Activated naive CD8-positive, alpha-beta T cell treated with anti-CD3 and anti-CD28 coated beads, Interleukin-2, amount 50 U/mL, for 24 hours (primary cell): ENCODE measurements at regions not wholly inside any gene's neighbourhood (a gene's known extent, or its start where the extent isn't known, plus 50 kb on each side); places are given as distances from the start of the nearest gene placed in this dataset.
"Not testable (repeated sequence)": the region's sequence is repeated elsewhere in the genome, so short reads cannot be mapped to it uniquely, and the experiment has no call there.

Source experiments
- ATAC-seq: fragments of 150-1000 bp; cut with Tn5 transposase; one replicate; pipeline ENCODE4 v1.10.0; 2021
- DNase-seq: peaks from one replicate; pipeline ENCODE4 v3.0.0; 2021
- H3K27ac Mint-ChIP-seq: one replicate; pipeline ENCODE4 v1.8.0; 2021; ENCODE audit warnings: mild to moderate bottlenecking, mixed read lengths
- H3K27me3 Mint-ChIP-seq: one replicate; pipeline ENCODE4 v1.8.0; 2021; ENCODE audit warnings: mixed read lengths
- H3K36me3 Mint-ChIP-seq: one replicate; pipeline ENCODE4 v1.8.0; 2021; ENCODE audit warnings: low read depth, mixed read lengths
- H3K4me1 Mint-ChIP-seq: one replicate; pipeline ENCODE4 v1.8.0; 2021; ENCODE audit warnings: mixed read lengths
- H3K4me3 Mint-ChIP-seq: one replicate; pipeline ENCODE4 v1.8.0; 2021; ENCODE audit warnings: mild to moderate bottlenecking, moderate library complexity, mixed read lengths
- H3K9me3 Mint-ChIP-seq: one replicate; pipeline ENCODE4 v1.8.0; 2021; ENCODE audit warnings: mixed read lengths

- Mint-ChIP-seq H3K9me3 (no peaks in the 10 kb centered on the region), H3K27ac (no peak overlapping the region)
Observed at GRCh38 chrX:110944311-110944750, 148.7 kb upstream of the CHRDL1 start.

GRCh38 chrX:110941906-110942305 is 146.3 kb upstream of the CHRDL1 start:
- Mint-ChIP-seq H3K4me3 (no peak overlapping the region), H3K27me3 (peaks cover 15% of the 10 kb centered on the region), H3K27ac (no peak overlapping the region), H3K36me3 (no peaks in the 10 kb centered on the region), H3K4me1 (no peaks in the 10 kb centered on the region), H3K9me3 (no peaks in the 10 kb centered on the region)
- ATAC-seq: no peak
- DNase-seq: no peak

More at GRCh38 chrX:110944311-110944750, 148.7 kb upstream of the CHRDL1 start:
- no peaks in the 10 kb centered on the region for H3K36me3 Mint-ChIP-seq
- H3K4me3 Mint-ChIP-seq: no peak overlapping the region
- no peak for DNase-seq
- no peaks in the 10 kb centered on the region for H3K4me1 Mint-ChIP-seq
- ATAC-seq: no peak
- H3K27me3 Mint-ChIP-seq: peaks cover 15% of the 10 kb centered on the region

GRCh38 chrX:110938977-110939732 is 143.5 kb upstream of the CHRDL1 start:
- Mint-ChIP-seq H3K27me3 (peaks cover 7% of the 10 kb centered on the region), H3K27ac (no peak overlapping the region), H3K9me3 (no peaks in the 10 kb centered on the region)

DNA sequence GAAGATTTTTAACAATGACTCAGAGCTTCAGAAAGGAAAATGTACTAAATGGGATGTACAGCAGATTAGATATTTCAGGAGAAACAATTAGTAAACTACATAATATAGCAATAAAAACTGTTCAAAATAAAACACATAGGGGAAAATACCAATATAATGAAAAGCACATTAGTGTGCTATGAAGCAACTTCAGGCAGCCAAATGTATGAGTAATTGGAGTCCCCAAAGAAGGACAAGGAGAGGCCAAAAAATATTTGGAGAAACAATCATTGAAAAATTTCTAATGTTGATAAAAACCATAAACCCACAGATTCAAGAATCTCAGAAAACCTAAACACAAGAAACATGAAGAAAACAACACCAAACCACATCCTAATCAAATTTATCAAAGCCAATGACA is 129.3 kb upstream of the CHRDL1 start:
- Mint-ChIP-seq H3K36me3 (no peaks in the 10 kb centered on the region), H3K27ac (no peak overlapping the region), H3K9me3 (no peaks in the 10 kb centered on the region), H3K4me1 (no peaks in the 10 kb centered on the region), H3K4me3 (no peak overlapping the region), H3K27me3 (no peaks in the 10 kb centered on the region)
- ATAC-seq (no peak), DNase-seq (no peak)

More at GRCh38 chrX:110938977-110939732, 143.5 kb upstream of the CHRDL1 start:
- Mint-ChIP-seq H3K36me3 (no peaks in the 10 kb centered on the region), H3K4me3 (no peak overlapping the region), H3K4me1 (no peaks in the 10 kb centered on the region)
- no peak for ATAC-seq
- no peak for DNase-seq

DNA sequence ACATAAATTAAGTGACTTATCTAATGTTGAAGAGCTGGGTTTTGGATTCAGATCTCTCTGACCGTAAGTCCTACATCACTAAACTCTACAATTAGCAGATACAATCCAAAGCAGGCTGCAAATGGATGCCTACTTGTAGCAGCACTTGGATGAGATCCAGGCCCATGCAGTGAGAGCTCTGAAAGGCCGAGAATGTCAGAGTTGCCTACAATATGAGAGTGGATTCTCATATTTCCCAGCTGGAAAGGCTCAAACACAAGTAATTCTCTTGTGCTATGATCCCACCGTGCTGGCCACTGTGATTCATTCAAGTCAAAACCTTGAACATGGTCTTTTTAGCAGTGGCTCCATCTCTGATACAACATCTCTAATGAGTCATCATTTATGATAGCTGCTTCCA is 125.4 kb upstream of the CHRDL1 start:
- H3K36me3 Mint-ChIP-seq: no peaks in the 10 kb centered on the region
- no peak overlapping the region for H3K4me3 Mint-ChIP-seq
- no peaks in the 10 kb centered on the region for H3K27me3 Mint-ChIP-seq
- H3K4me1 Mint-ChIP-seq: no peaks in the 10 kb centered on the region
- no peak for ATAC-seq
- no peak overlapping the region for H3K27ac Mint-ChIP-seq
- no peak for DNase-seq
- no peaks in the 10 kb centered on the region for H3K9me3 Mint-ChIP-seq

- H3K9me3 Mint-ChIP-seq: no peaks in the 10 kb centered on the region
- H3K4me3 Mint-ChIP-seq: no peak overlapping the region
- no peaks in the 10 kb centered on the region for H3K27me3 Mint-ChIP-seq
- H3K36me3 Mint-ChIP-seq: no peaks in the 10 kb centered on the region
- no peak overlapping the region for H3K27ac Mint-ChIP-seq
- H3K4me1 Mint-ChIP-seq: no peaks in the 10 kb centered on the region
- ATAC-seq: no peak
- DNase-seq: no peak
Observed at GRCh38 chrX:110915570-110915969, 120.0 kb upstream of the CHRDL1 start.

DNA sequence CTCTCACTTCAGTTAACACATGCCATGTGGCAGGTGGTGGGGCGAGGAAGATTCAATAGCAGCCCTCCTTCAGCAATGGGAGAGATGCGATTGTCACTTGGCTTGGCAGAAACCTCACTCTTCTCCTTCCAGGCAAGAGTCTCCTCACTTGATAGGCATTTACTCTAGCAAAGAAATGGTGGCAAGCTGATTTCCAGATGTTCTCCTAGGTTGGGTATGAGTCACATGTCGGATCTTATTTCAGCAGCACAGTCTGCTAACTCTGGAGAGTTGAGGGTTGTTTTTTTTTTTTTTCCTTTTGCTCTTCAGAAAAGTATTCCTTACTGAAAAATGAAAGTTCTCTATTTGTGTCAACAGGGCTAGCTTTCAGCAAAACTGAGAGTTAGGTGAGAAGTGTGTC is 119.5 kb upstream of the CHRDL1 start:
- Mint-ChIP-seq H3K27ac (no peak overlapping the region), H3K4me1 (no peaks in the 10 kb centered on the region), H3K4me3 (no peak overlapping the region), H3K36me3 (no peaks in the 10 kb centered on the region), H3K27me3 (no peaks in the 10 kb centered on the region), H3K9me3 (no peaks in the 10 kb centered on the region)
- ATAC-seq (no peak), DNase-seq (no peak)

DNA sequence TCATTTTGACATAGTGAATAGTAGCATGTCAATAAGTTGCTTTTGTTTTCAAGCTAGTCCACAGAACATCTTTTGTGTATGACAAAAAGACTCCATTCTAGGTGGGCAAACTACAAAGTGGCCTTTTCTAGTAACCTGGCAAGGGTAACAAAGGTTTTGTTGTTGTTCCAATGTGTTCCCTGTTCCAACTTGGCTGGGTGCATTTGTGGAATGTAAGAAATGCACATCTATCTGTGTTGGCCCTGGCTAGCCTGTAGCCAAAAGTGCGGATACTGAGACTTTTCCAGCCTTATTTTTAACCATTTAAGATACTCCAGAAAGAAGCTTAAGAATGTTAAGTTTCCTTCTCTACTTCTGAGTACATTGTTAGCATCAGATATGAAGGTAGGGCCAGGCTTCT is 118.7 kb upstream of the CHRDL1 start:
- Mint-ChIP-seq H3K27ac (no peak overlapping the region), H3K4me3 (no peak overlapping the region), H3K9me3 (no peaks in the 10 kb centered on the region), H3K4me1 (no peaks in the 10 kb centered on the region), H3K27me3 (no peaks in the 10 kb centered on the region), H3K36me3 (no peaks in the 10 kb centered on the region)
- ATAC-seq (no peak), DNase-seq (no peak)

DNA sequence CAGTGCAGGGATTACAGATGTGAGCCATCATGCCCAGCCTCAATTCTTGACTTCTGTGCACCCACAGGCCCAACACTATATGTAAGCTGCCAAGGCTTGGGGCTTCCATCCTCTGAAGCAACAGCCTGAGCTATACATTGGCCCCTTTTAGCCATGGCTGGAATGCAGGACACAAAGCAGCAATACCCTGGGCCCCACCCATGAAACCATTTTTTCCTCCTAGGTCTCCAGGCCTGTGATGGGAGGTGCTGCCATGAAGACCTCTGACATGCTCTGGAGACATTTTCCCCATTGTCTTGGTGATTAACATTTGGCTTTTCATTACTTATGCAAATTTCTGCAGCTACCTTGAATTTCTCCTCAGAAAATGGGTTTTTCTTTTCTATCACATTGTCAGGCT is 109.1 kb upstream of the CHRDL1 start:
- H3K9me3 Mint-ChIP-seq, H3K27me3 Mint-ChIP-seq, ATAC-seq, DNase-seq, H3K4me1 Mint-ChIP-seq, H3K27ac Mint-ChIP-seq, H3K36me3 Mint-ChIP-seq, H3K4me3 Mint-ChIP-seq: not testable (repeated sequence)

GRCh38 chrX:110881971-110882370 is 86.4 kb upstream of the CHRDL1 start:
- Mint-ChIP-seq H3K27me3 (no peaks in the 10 kb centered on the region), H3K4me3 (no peak overlapping the region), H3K4me1 (no peaks in the 10 kb centered on the region), H3K36me3 (no peaks in the 10 kb centered on the region), H3K27ac (no peak overlapping the region), H3K9me3 (peaks cover 23% of the 10 kb centered on the region)
- DNase-seq: no peak
- ATAC-seq: no peak

GRCh38 chrX:110877326-110877725 is 81.7 kb upstream of the CHRDL1 start:
- no peak overlapping the region for H3K4me3 Mint-ChIP-seq
- H3K36me3 Mint-ChIP-seq: no peaks in the 10 kb centered on the region
- H3K27me3 Mint-ChIP-seq: no peaks in the 10 kb centered on the region
- peaks cover 15% of the 10 kb centered on the region for H3K9me3 Mint-ChIP-seq
- H3K27ac Mint-ChIP-seq: no peak overlapping the region
- no peaks in the 10 kb centered on the region for H3K4me1 Mint-ChIP-seq
- no peak for ATAC-seq
- DNase-seq: no peak

DNA sequence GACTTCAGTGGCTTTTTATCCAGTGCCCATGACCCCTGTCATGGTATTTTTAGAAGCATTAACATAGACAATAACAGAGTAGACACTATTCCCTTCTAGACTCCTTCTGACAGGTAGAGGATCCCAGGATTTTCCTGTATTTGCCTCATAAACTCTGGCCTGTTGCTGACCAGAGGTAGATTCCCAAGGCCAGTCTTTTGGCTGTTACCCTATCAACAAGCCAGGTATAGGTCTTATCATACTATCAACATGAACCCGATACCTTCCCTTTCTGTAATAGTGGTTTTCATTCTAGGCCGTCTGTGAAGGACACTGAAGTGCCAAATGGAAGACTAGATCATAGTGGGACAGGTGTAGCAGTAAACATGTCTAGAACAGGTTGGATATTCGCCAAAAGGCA is 76.2 kb upstream of the CHRDL1 start:
- Mint-ChIP-seq H3K27ac (no peak overlapping the region), H3K36me3 (no peaks in the 10 kb centered on the region), H3K4me3 (no peak overlapping the region), H3K9me3 (no peaks in the 10 kb centered on the region), H3K27me3 (no peaks in the 10 kb centered on the region), H3K4me1 (no peaks in the 10 kb centered on the region)
- no peak for DNase-seq
- no peak for ATAC-seq

DNA sequence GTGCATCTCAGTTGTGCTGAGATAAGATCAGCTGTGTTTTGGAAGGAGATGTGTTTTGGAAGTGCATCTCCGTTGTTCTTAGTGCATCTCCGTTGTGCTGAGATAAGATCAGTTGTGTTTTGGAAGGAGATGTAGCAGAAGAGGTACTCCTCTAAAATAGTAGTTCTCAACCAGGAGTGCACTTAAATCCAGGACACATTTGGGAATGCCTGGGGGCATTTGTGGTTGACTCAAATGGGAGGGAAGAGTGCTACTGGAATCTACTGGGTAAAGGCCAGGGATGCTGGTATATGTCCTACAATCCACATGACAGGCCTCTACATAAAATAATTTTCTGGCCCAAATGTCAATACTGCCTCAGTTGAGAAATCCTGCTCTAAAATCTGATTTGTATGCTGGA is 70.8 kb upstream of the CHRDL1 start:
- Mint-ChIP-seq H3K4me3 (no peak overlapping the region), H3K27me3 (peaks cover 6% of the 10 kb centered on the region), H3K27ac (no peak overlapping the region), H3K36me3 (no peaks in the 10 kb centered on the region), H3K4me1 (no peaks in the 10 kb centered on the region), H3K9me3 (no peaks in the 10 kb centered on the region)
- ATAC-seq (no peak), DNase-seq (no peak)

GRCh38 chrX:110863883-110864282 is 68.3 kb upstream of the CHRDL1 start:
- Mint-ChIP-seq H3K27me3 (peaks cover 6% of the 10 kb centered on the region), H3K27ac (no peak overlapping the region), H3K4me3 (no peak overlapping the region), H3K4me1 (no peaks in the 10 kb centered on the region), H3K36me3 (no peaks in the 10 kb centered on the region), H3K9me3 (no peaks in the 10 kb centered on the region)
- ATAC-seq (no peak), DNase-seq (no peak)

DNA sequence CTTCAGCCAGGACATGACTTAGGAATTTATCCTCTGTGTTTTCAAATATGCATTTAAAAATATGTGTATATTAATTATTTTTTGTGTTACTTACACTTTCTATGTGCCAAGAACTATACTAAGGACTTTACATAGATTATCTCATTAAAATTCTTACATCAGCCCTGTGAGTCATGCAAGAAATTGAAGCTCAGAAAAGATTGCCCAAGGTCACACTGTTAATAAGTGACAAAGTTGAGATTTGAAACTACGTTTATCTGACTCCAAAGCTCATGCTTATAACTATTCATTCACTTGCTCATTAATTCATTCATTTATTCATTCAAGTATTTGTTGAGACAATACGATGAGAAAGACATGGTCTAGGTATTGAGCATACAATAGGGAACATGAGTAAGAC is 62.9 kb upstream of the CHRDL1 start:
- Mint-ChIP-seq H3K9me3 (no peaks in the 10 kb centered on the region), H3K4me3 (no peak overlapping the region), H3K27ac (no peak overlapping the region), H3K4me1 (no peaks in the 10 kb centered on the region), H3K27me3 (peaks cover 6% of the 10 kb centered on the region), H3K36me3 (no peaks in the 10 kb centered on the region)
- ATAC-seq (no peak), DNase-seq (no peak)

- Mint-ChIP-seq H3K9me3 (no peaks in the 10 kb centered on the region), H3K4me3 (no peak overlapping the region), H3K27me3 (no peaks in the 10 kb centered on the region), H3K4me1 (no peaks in the 10 kb centered on the region), H3K36me3 (no peaks in the 10 kb centered on the region), H3K27ac (no peak overlapping the region)
- ATAC-seq (no peak), DNase-seq (no peak)
Observed at GRCh38 chrX:110853610-110854009, 58.0 kb upstream of the CHRDL1 start.
